Hematopoietic multipotent progenitor cell treated with erythropoietin and hydrocortisone succinate and interleukin-3 and kit ligand, for 15 days (in vitro differentiated cells): ENCODE measurements at regions not wholly inside any gene's neighbourhood (a gene's known extent, or its start where the extent isn't known, plus 50 kb on each side); places are given as distances from the start of the nearest gene placed in this dataset.

ENCODE experiments used
- DNase-seq: peaks from one replicate; pipeline ENCODE4 v3.0.0-alpha.2; 2015; ENCODE audit warnings: low spot score

- DNase-seq = no peak
Measured at GRCh38 chr13:27367570-27367969, 56.8 kb upstream of the GTF3A start.

GRCh38 chr13:27370305-27370872 is 54.0 kb upstream of the GTF3A start:
- DNase-seq = no peak

- DNase-seq = no peak
Measured at GRCh38 chr13:27371932-27372331, 52.5 kb upstream of the GTF3A start.

DNA sequence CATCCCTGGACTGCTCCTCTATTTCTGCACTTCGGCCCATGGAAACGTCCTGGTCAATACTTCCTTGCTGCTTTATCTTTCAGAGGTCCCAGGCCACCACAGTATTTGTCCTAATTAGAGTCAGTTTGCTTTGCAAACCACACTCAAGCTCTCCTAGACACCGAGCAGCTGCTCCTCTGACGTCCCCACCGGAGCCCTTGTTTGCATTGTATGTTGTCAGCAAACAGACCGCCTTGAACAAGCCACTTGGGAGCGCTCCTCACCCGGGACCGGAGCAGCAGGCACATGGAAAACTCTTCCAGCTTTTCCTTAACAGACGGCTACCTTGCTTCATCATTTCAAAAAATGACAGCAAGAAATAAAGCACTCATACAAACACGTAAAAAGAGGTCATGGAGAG is 51.5 kb upstream of the GTF3A start:
- DNase-seq = no peak

- no peak for DNase-seq
Measured at GRCh38 chr13:27374126-27374613, 50.2 kb upstream of the GTF3A start.
